Stimulated activated CD4-positive, alpha-beta T cell treated with anti-CD3 and anti-CD28 coated beads, Interleukin-4, amount 100 ng/mL, for 4 hours (primary cell): ENCODE measurements at regions not wholly inside any gene's neighbourhood (a gene's known extent, or its start where the extent isn't known, plus 50 kb on each side); places are given as distances from the start of the nearest gene placed in this dataset.
"Not testable (repeated sequence)": the region's sequence is repeated elsewhere in the genome, so short reads cannot be mapped to it uniquely, and the experiment has no call there.

Experiments used
- DNase-seq, 2 experiments: peaks; one replicate each; pipeline ENCODE4 v3.0.0-alpha.2; 2020

DNA sequence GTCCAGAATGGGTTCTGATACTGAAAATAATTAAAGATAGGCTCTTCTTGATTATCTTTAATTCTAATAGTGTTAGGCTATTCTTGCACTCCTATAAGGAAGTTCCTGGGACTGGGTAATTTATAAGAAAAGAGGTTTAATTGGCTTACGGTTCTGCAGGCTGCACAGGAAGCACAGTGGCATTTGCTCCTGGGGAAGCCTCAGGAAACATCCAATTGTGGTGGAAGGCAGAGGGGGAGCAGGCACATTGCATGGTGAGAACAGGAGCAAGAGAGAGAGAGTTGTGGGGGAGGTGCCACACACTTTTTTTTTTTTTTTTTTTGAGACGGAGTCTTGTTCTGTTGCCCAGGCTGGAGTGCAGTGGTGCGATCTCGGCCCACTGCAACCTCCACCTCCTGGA, 540.3 kb downstream of the RFPL4B start:
- not testable (repeated sequence) for DNase-seq

DNA sequence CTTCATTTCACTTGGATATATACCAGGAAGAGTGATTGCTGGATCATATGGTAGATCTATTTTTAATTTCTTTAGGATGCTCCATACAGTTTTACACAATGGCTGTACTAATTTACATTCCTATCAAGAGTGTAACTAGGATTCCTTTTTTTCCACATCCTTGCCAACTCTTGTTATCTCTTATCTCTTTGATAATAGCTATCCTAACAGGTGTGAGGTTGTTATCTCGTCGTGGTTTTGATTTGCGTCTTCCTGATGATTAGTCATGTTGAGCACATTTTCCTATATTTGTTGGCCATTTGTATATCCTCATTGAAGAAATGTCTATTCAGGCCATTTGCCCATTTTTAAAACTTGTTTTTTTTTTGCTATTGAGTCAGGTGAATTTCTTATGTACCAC, 552.4 kb downstream of the RFPL4B start:
- no peak for DNase-seq

DNA sequence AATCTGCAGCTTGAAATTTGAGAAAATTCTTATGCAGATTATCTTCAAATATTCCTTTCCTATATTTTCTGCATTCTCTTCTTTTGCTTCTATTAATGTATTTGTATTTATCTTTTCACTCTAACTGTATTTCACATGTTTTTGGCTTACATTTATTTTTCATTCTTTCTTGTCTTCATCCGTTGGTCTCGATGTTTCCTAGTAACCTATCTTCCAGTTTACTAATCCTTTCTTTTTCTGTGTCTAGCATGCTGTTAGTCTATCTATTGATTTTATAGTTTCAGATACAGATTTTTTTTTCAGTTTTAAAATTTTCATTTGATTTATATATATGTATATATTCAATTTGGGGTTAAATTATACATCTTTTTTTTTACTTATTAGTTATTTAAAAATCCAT, 556.2 kb downstream of the RFPL4B start:
- no peak for DNase-seq

- no peak for DNase-seq
These were observed 559.6 kb downstream of the RFPL4B start for GRCh38 chr6:112906726-112907125.

DNA sequence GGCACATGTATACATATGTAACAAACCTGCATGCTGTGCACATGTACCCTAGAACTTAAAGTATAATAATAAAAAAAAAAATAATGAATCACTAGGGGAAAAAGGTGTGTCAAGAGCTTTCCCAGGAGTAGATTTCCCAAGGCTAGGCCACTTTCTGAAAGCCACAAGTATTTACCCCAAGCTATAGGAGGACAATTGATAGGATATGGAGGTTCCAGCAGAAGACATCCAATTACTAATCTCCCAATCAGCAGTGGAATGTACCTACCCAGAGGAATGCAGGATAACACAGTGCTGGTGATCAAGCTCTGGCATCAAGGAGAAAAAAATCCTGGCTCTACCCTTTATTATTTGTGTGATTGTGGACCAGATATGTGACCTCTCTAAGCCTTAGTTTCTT, 562.7 kb downstream of the RFPL4B start:
- no peak for DNase-seq

DNA sequence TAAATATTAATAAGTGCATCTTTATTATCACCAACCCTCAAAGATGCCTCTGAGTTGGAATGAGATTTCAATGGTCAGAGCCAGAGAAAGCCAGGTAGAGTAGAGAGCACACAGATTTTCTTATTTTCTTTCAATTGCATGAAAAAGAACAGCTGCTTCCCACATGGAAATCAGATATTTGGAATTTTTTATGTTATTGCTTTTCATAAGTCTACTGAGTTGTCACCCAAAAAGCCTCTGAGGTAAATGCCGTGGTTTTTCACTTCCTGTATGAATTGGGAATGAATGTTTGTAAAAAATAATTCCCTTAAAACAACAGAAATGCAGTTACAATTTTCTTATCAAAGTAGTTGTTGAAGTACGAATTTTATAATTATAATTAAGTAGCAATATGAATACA, 563.1 kb downstream of the RFPL4B start:
- DNase-seq = no peak

DNA sequence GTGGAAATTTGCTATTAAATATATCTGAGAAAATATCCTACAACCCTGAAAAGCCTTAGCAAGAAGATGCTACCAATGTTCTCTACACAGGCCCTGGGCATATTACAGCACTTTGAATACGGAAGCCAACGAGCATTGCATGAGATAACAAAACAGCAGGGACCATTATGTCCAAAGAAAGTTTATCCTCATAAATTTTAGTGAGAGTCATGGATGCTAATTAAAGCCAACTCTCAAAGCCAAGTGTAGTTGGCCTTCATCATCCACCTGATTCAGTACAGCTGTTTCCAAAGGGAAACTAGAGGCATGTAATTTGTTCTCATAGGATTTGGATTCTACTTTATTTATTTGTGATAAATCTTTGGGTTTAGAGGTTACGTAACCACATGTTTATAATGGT, 564.8 kb downstream of the RFPL4B start:
- DNase-seq = no peak

GRCh38 chr6:112912416-112913101, 565.4 kb downstream of the RFPL4B start:
- DNase-seq = no peak

- not testable (repeated sequence) for DNase-seq
These were observed 572.6 kb downstream of the RFPL4B start for GRCh38 chr6:112919744-112920143.

- DNase-seq = no peak
These were observed 573.9 kb downstream of the RFPL4B start for GRCh38 chr6:112920994-112921393.

DNA sequence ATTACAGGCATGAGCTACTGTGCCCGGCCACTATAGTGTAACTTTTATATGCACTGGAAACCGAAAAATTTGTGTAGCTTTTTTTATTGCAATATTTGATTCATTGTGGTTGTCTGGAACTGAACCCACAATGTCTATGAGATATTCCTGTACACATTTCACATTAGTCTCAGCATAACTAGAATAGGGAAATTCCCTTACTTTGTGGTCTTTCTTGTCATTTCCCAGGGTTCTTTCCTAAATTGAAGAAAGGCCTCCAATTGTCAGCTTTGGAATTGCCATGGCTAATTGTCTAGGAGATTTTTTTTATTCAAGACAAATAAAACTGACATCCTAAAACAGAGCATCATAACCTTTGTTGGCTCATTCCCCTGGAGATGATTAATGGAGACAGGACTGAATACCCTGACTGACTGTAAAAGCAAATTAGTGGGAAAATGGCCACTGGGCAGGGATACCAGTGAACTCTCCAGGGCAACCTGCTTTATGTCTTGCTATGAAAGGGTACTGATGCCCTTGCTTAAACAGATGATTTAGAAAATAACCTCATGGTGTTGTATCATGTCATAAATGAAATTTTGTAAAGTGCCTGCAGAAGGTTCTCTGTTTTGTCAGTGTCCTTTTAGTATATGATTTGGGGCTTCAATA, 576.9 kb downstream of the RFPL4B start:
- no peak for DNase-seq

DNA sequence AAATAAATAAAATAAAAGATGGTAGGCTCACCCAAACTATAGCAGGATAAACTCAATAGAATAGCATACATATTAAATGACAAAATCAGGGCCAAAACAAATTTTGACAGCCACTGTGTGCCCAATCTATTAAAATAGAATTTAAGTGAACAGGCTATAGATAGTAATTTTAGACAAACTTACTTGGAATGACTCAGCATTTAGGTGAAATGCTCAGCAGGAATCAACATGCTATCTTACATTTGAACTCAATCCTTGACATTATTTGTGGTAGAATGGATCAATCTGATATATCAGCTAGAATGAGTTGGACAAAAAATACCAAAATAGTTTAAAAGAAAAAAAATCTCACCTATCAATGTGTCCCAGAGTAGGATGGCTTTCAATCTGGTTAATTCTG, 578.6 kb downstream of the RFPL4B start:
- DNase-seq = no peak

- DNase-seq = no peak
These were observed 580.7 kb downstream of the RFPL4B start for GRCh38 chr6:112927641-112928320.

GRCh38 chr6:112929641-112930040, 582.5 kb downstream of the RFPL4B start:
- DNase-seq = no peak

GRCh38 chr6:112931832-112932231, 584.7 kb downstream of the RFPL4B start:
- DNase-seq = no peak

- DNase-seq = no peak
These were observed 586.8 kb downstream of the RFPL4B start for GRCh38 chr6:112933947-112934346.

- no peak for DNase-seq
These were observed 587.5 kb downstream of the RFPL4B start for GRCh38 chr6:112934433-112935327.

DNA sequence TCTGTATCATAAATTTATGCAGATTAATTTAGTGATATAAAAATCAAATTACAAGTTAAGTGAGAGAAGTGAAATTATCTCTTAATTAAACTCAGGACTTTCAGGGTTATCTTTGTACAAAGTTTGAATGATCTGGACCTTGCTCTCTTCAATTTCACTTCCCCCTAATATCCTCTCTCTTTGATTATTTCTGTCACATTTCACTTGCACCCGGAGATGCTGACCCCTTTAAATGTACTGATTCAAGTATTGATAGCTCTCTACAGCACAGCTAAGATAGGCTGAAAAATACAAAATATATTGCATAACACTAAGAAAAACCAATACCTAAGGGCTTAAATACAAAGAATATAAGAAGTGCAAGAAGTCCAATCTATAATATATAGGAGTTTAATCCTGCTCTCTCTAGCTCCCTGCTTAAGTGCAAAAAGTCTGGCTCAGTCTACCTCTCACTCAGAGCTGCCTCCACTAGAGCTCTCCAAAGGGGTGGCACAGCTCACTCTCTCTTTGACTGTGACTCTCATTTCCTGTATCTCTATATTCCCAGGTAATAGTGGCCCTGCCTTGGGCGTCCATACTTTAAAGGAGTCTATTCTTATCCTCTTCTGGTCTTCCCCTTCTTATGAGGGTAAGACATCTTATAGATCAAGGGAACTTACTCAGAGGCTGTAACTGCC, 588.4 kb downstream of the RFPL4B start:
- DNase-seq = no peak

DNA sequence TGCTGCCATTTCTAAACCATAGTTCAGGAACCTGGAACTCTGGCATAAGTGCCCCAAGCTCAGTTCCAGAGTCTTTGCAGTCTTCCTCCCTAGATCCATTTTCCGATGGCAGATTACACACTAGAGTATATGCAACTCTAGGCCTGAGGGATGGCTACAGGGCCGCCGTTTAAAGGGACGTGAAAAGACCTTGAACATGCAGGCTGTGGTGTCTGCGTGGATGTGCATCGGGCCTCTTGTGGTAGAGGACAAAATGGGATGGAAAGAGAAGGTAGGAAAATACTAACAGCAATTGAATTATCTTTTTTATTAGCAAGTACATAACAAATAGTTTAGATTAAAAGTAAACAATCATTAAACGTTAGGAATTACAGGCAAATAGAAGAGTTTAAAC, 588.9 kb downstream of the RFPL4B start:
- DNase-seq = no peak

- DNase-seq = no peak
These were observed 589.4 kb downstream of the RFPL4B start for GRCh38 chr6:112936504-112936903.

- DNase-seq = not testable (repeated sequence)
These were observed 590.6 kb downstream of the RFPL4B start for GRCh38 chr6:112937690-112938089.

- DNase-seq = no peak
These were observed 591.5 kb downstream of the RFPL4B start for GRCh38 chr6:112938650-112939049.

GRCh38 chr6:112939563-112939962, 592.4 kb downstream of the RFPL4B start:
- no peak for DNase-seq
